ENCODE measurements at regions not wholly inside any gene's neighbourhood (a gene's known extent, or its start where the extent isn't known, plus 50 kb on each side); places are given as distances from the start of the nearest gene placed in this dataset.
A peak's percentile ranks its signal among the peaks of the same experiment; 100 is the strongest.

DNA sequence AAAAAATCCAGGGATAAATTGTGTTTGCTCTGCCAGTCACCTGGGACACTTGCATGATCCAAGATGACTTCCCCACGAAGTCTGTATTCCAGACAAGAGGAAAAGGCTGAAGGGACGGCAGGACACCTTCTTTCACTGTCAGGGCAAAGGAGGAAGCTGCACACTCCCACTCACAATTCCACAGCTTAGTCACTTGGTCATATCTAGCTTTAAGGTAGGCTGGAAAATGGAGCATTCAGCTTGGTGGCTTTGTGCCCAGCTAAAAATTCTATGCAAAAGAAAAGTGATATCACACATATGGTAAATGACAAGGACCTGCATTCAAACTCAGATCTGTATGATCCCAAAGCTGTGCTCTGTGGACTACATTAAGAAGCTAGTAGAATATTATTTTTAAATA lies 109.2 kb upstream of the TPM1 start:
- Histone ChIP-seq H3K27ac (ENCODE audit: low read depth, low read length) (no peak overlapping the region), H3K9me3 (ENCODE audit: low read length) (no peaks in the 10 kb centered on the region), H3K9ac (ENCODE audit: low read length) (no peak overlapping the region), H3K4me3 (ENCODE audit: low read depth in 1 of 2, low read length in 2 of 2) (no peak overlapping the region), H3K36me3 (ENCODE audit: insufficient read depth, low read length) (no peaks in the 10 kb centered on the region), H3K4me1 (ENCODE audit: insufficient read depth, low read length) (no peaks in the 10 kb centered on the region), H3K27me3 (ENCODE audit: control insufficient read depth in 1 of 2, insufficient read depth in 2 of 2, low read length in 2 of 2) (no peaks in the 10 kb centered on the region)

DNA sequence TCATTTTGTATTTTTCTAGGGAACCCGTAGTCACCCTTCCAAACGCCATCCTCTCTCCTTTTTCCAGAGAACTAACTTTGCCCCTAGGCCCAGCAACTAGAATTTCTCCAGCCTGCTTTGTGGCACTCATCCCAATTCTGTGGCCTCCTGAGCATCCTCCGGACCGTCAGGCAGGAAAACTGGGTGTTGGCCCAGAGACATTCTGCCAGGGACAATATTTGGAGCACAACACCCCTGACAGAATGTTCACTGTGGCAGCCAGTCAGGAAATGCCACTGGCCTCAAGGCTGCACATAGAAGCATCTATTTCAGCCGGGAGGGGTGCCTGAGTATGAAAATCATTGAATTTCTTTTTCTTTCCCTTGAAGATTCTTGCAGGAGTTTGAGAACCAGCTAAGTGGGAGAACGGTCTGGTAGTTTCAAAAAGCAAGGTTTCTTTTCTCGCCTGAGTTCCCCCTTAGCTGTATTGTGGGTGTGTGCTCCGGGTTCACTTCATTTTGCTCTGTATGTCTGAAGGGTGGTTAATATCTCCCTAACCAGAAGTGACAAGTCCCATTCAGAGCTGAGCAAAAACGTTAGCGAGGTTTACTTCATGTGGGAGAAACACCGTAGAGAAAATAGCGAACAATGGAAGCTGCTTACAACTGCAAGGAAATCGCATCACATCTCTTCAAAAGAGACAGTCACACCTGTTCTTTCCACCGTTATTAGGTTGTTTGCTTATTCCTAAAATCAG lies 108.1 kb upstream of the TPM1 start:
- Histone ChIP-seq H3K27ac (ENCODE audit: low read depth, low read length) (no peak overlapping the region), H3K9ac (ENCODE audit: low read length) (no peak overlapping the region), H3K4me1 (ENCODE audit: insufficient read depth, low read length) (no peaks in the 10 kb centered on the region), H3K27me3 (ENCODE audit: control insufficient read depth in 1 of 2, insufficient read depth in 2 of 2, low read length in 2 of 2) (no peaks in the 10 kb centered on the region), H3K4me3 (ENCODE audit: low read depth in 1 of 2, low read length in 2 of 2) (no peak overlapping the region), H3K9me3 (ENCODE audit: low read length) (no peaks in the 10 kb centered on the region), H3K36me3 (ENCODE audit: insufficient read depth, low read length) (no peaks in the 10 kb centered on the region)

DNA sequence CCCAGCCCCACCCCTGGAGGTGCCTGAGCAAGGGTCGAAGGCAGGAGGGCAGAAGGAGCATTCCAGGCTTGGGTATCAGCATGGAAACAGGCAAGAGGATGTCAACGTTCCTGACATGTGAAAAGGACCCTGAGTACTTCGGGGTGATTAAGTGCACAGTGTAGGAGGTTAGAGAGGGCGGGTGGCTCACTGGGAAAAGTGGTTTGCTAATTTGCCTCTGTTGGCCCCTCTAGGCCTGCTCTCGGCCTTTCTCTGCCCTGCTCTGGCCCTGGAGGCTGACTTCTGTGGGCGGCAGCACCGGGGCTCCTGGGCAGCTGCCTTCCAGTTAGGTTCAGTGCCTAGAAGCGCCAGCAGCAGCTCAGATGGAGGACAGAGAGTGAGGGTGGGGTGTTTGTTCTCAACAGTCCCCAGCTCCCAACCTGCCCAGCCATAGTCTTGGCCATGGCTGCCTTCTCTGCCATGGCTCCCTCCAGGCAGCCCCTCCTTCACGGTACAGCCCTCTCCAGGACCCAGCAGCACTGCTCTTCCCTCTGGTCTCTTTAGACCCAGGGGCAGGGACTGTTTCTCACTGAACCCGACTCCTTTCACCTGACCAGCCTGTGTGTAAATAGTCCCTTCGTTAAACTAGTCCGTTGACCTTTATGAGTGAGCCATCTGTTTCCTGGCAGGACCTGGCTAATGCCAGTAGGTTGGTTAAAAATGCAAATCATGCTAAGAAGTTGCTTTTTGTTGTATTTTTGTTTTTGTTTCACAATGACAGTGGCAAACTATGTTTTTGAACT lies 107.1 kb upstream of the TPM1 start:
- Histone ChIP-seq H3K9me3 (ENCODE audit: low read length) (no peaks in the 10 kb centered on the region), H3K9ac (ENCODE audit: low read length) (no peak overlapping the region), H3K36me3 (ENCODE audit: insufficient read depth, low read length) (no peaks in the 10 kb centered on the region), H3K27ac (ENCODE audit: low read depth, low read length) (no peak overlapping the region), H3K27me3 (ENCODE audit: control insufficient read depth in 1 of 2, insufficient read depth in 2 of 2, low read length in 2 of 2) (no peaks in the 10 kb centered on the region), H3K4me3 (ENCODE audit: low read depth in 1 of 2, low read length in 2 of 2) (no peak overlapping the region), H3K4me1 (ENCODE audit: insufficient read depth, low read length) (peaks cover 11% of the 10 kb centered on the region)

DNA sequence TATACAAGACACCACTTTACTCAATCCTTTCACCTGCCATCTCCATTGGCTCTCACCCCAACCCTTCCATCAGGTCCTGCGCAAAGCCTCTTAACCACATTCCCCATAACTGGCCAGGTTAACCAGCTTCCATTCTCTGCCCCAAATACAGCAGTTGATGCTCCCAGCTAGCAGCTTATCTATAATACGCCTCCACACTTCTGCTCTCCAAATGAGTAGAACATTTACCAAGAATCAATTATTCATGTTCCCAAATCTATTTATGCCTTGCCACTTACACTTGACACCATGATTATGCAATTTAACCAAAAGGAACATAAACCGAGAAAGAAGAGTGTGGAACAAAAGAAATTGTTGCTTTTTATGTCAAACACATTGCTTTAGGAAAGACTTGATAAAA lies 103.7 kb upstream of the TPM1 start:
- no peak overlapping the region for H3K9ac ChIP-seq (ENCODE audit: low read length)
- H3K27me3 ChIP-seq (ENCODE audit: control insufficient read depth in 1 of 2, insufficient read depth in 2 of 2, low read length in 2 of 2) = no peaks in the 10 kb centered on the region
- no peaks in the 10 kb centered on the region for H3K36me3 ChIP-seq (ENCODE audit: insufficient read depth, low read length)
- peaks cover 29% of the 10 kb centered on the region for H3K4me1 ChIP-seq (ENCODE audit: insufficient read depth, low read length)
- no peak overlapping the region for H3K4me3 ChIP-seq (ENCODE audit: low read depth in 1 of 2, low read length in 2 of 2)
- H3K9me3 ChIP-seq (ENCODE audit: low read length) = no peaks in the 10 kb centered on the region
- H3K27ac ChIP-seq (ENCODE audit: low read depth, low read length) = no peak overlapping the region

DNA sequence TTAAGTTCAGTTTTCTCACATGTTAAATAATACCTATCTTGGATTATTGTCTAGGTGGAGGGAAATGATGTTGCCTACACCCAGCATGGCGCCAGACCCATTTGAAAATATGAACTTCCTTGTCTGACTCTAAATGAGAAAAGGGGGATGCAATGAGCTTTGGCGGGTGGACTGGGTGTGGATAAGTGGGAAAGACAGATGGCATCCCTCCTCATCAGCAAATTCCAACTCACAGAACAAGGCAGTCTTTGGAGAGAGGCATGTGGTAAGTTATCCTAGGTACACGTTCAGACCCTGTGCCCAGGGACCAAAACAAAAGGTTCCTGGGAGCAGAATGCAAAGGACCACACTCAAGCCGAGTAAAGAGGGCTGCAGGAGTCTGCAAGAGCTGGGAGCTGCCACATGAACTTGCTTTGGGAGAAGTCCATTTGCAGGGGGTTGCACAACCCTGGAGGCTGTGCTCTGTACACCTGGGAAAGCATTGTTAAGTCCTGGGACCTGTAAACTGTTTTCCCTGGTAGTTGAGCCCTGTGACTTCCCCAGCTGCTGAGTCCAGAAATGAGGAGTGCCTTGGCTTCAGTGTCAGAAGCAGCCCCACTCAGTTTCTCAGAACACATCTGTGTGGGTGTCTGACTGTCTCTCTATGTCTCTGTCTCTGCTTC lies 102.3 kb upstream of the TPM1 start:
- no peaks in the 10 kb centered on the region for H3K27me3 ChIP-seq (ENCODE audit: control insufficient read depth in 1 of 2, insufficient read depth in 2 of 2, low read length in 2 of 2)
- H3K4me3 ChIP-seq (ENCODE audit: low read depth in 1 of 2, low read length in 2 of 2) = peak overlapping the region in 1 of 2 donors; percentile 8
- peak overlapping the region; percentile 65 for H3K27ac ChIP-seq (ENCODE audit: low read depth, low read length)
- H3K4me1 ChIP-seq (ENCODE audit: insufficient read depth, low read length) = peaks cover 29% of the 10 kb centered on the region
- no peaks in the 10 kb centered on the region for H3K36me3 ChIP-seq (ENCODE audit: insufficient read depth, low read length)
- H3K9me3 ChIP-seq (ENCODE audit: low read length) = no peaks in the 10 kb centered on the region
- peak overlapping the region; percentile 17 for H3K9ac ChIP-seq (ENCODE audit: low read length)

DNA sequence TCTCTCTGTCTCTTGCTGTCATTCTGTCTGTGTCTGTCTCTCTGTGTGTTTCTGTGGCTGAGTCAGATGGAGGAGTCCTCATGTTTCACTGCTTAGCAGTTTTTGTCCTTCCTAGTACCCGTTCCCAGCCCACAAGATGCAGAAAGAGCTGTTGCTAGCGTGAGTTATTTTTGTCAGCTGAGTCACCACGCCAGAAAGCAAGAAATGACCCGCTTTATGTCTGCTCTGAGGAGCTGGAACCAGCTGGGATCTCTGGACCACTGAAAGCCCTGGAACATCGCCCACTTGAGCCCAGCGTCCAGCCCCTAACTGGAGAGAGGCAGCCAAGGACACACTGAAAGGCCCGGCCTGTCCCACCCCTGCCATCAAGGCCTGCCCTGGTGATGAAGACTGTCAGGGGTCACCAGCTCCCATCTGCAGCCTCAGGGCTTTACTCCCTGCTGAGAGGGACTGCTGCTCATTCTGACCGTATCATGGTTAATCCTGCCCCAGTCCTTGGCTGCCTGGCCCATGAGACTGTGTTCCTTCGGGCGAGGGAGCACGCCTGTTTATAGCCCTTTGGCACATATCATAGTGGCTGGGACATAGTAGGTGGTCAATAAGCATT lies 101.7 kb upstream of the TPM1 start:
- H3K9ac ChIP-seq (ENCODE audit: low read length) = peak overlapping the region; percentile 17
- H3K4me1 ChIP-seq (ENCODE audit: insufficient read depth, low read length) = peaks cover 29% of the 10 kb centered on the region
- H3K4me3 ChIP-seq (ENCODE audit: low read depth in 1 of 2, low read length in 2 of 2) = peak overlapping the region; percentile 8 to 18
- no peaks in the 10 kb centered on the region for H3K36me3 ChIP-seq (ENCODE audit: insufficient read depth, low read length)
- H3K27me3 ChIP-seq (ENCODE audit: control insufficient read depth in 1 of 2, insufficient read depth in 2 of 2, low read length in 2 of 2) = no peaks in the 10 kb centered on the region
- H3K27ac ChIP-seq (ENCODE audit: low read depth, low read length) = peak overlapping the region; percentile 65
- no peaks in the 10 kb centered on the region for H3K9me3 ChIP-seq (ENCODE audit: low read length)

DNA sequence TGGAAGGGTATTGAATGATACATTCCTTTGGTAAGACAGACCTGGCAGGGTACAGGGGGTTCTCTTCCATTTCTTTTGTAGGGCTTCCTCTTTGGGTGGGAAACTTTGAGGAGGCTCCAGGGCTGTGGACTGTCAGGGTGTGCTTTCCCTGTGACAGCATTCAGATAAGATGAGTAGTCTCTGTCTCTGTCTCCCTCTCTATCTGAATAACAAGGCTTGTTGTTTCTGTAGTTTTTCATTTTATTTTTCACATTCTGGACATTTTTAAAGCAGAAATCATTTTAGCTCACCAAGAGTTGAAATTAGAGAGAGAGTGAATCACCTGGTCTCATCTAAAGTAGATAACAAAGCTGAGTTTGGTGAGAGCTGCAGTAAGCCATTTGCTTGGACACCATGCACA lies 100.8 kb upstream of the TPM1 start:
- H3K9me3 ChIP-seq (ENCODE audit: low read length) = no peaks in the 10 kb centered on the region
- H3K4me1 ChIP-seq (ENCODE audit: insufficient read depth, low read length) = peaks cover 29% of the 10 kb centered on the region
- H3K36me3 ChIP-seq (ENCODE audit: insufficient read depth, low read length) = no peaks in the 10 kb centered on the region
- H3K4me3 ChIP-seq (ENCODE audit: low read depth in 1 of 2, low read length in 2 of 2) = no peak overlapping the region
- H3K27me3 ChIP-seq (ENCODE audit: control insufficient read depth in 1 of 2, insufficient read depth in 2 of 2, low read length in 2 of 2) = no peaks in the 10 kb centered on the region
- H3K9ac ChIP-seq (ENCODE audit: low read length) = no peak overlapping the region
- H3K27ac ChIP-seq (ENCODE audit: low read depth, low read length) = peak overlapping the region; percentile 65

DNA sequence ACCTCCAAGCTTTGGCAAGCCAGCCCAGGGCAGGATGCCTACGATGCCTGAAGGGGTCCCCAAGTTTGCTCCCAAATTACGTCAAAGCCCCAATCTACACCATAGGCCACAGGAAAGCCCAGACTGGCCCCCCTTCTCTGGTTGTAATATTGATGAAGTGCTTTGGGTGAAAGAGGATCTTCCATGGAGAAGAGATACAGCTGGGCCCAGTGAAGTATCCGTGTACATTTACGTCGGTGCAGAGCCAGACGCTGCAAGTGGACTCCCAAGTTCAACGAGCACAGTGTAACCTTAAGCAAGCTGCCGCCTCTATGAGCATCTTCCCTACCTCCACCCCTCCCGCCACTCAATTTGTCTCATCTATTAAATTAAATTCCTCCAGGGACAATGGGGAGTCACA lies 100.1 kb upstream of the TPM1 start:
- Histone ChIP-seq H3K9ac (ENCODE audit: low read length) (no peak overlapping the region), H3K4me3 (ENCODE audit: low read depth in 1 of 2, low read length in 2 of 2) (no peak overlapping the region), H3K36me3 (ENCODE audit: insufficient read depth, low read length) (no peaks in the 10 kb centered on the region), H3K4me1 (ENCODE audit: insufficient read depth, low read length) (peaks cover 29% of the 10 kb centered on the region), H3K9me3 (ENCODE audit: low read length) (no peaks in the 10 kb centered on the region), H3K27ac (ENCODE audit: low read depth, low read length) (no peak overlapping the region), H3K27me3 (ENCODE audit: control insufficient read depth in 1 of 2, insufficient read depth in 2 of 2, low read length in 2 of 2) (no peaks in the 10 kb centered on the region)

DNA sequence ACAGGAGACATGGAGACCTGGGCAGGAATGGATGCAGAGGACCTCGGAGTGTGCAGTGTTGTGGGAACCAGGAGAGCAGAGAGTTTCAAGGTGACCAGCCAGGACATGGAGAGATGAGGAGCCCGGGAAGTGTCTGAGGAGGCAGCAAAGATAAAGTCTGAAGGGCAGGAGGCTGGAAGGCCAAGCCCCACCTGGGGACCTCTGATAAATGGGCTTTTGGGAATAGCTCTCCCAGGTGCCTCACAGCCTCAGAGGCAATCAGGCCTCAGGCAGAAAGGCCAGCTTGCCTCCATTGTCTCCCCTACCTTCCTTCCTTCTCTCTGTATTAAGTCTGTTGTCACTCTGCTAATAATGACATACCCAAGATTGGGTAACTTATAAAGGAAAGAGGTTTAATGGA lies 97.5 kb upstream of the TPM1 start:
- H3K36me3 ChIP-seq (ENCODE audit: insufficient read depth, low read length) = no peaks in the 10 kb centered on the region
- no peaks in the 10 kb centered on the region for H3K9me3 ChIP-seq (ENCODE audit: low read length)
- H3K27ac ChIP-seq (ENCODE audit: low read depth, low read length) = no peak overlapping the region
- H3K4me3 ChIP-seq (ENCODE audit: low read depth in 1 of 2, low read length in 2 of 2) = no peak overlapping the region
- no peak overlapping the region for H3K9ac ChIP-seq (ENCODE audit: low read length)
- H3K27me3 ChIP-seq (ENCODE audit: control insufficient read depth in 1 of 2, insufficient read depth in 2 of 2, low read length in 2 of 2) = no peaks in the 10 kb centered on the region
- H3K4me1 ChIP-seq (ENCODE audit: insufficient read depth, low read length) = peaks cover 23% of the 10 kb centered on the region

DNA sequence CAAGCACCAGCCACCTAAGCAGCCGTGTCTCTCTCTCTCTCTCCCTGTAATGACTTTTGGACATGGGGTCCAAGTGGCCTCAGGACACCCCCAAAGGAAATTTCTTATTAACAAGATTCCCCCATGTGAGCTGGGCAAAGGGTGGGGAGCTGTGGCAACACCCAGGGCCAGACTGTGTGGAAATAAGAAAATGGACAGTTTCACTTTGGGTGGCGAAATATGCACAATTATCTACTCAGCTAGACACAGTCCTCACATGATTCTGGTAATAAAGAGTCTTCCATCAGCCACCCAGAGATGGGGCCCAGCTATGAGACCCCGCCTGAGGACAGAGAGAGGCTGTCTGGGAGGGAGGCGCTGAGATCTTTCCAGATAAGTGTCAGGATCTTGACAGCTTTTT lies 96.8 kb upstream of the TPM1 start:
- no peak overlapping the region for H3K27ac ChIP-seq (ENCODE audit: low read depth, low read length)
- no peak overlapping the region for H3K9ac ChIP-seq (ENCODE audit: low read length)
- H3K36me3 ChIP-seq (ENCODE audit: insufficient read depth, low read length) = no peaks in the 10 kb centered on the region
- H3K4me1 ChIP-seq (ENCODE audit: insufficient read depth, low read length) = peaks cover 16% of the 10 kb centered on the region
- no peaks in the 10 kb centered on the region for H3K9me3 ChIP-seq (ENCODE audit: low read length)
- no peak overlapping the region for H3K4me3 ChIP-seq (ENCODE audit: low read depth in 1 of 2, low read length in 2 of 2)
- no peaks in the 10 kb centered on the region for H3K27me3 ChIP-seq (ENCODE audit: control insufficient read depth in 1 of 2, insufficient read depth in 2 of 2, low read length in 2 of 2)

DNA sequence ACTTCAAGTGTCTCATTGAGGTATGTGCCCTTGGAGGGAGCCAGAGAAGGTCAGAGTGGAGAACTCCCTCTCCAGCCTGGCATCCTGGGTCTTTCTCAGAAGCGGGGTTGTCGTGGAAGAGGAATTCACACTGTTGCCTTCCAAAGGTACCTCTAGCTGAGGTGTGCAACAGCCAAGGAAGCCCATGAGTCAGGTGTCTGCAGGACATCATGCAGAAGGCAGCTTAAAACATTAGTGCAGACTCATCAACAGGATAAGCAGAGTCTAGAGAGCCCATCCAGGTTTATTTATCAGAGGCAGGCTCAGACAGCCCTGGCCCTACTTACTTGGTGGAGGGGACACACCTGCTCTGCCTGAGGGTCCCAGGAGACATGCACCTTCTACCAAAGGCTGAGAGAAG lies 95.6 kb upstream of the TPM1 start:
- peaks cover 4% of the 10 kb centered on the region for H3K4me1 ChIP-seq (ENCODE audit: insufficient read depth, low read length)
- H3K27me3 ChIP-seq (ENCODE audit: control insufficient read depth in 1 of 2, insufficient read depth in 2 of 2, low read length in 2 of 2) = no peaks in the 10 kb centered on the region
- H3K4me3 ChIP-seq (ENCODE audit: low read depth in 1 of 2, low read length in 2 of 2) = no peak overlapping the region
- H3K9ac ChIP-seq (ENCODE audit: low read length) = no peak overlapping the region
- no peaks in the 10 kb centered on the region for H3K36me3 ChIP-seq (ENCODE audit: insufficient read depth, low read length)
- no peaks in the 10 kb centered on the region for H3K9me3 ChIP-seq (ENCODE audit: low read length)
- no peak overlapping the region for H3K27ac ChIP-seq (ENCODE audit: low read depth, low read length)
